ENCODE measurements at regions not wholly inside any gene's neighbourhood (a gene's known extent, or its start where the extent isn't known, plus 50 kb on each side); places are given as distances from the start of the nearest gene placed in this dataset.

- Histone ChIP-seq H2AFZ (no peak overlapping the region), H3K27ac (no peak overlapping the region), H3K4me1 (ENCODE audit: insufficient read depth) (no peaks in the 10 kb centered on the region), H3F3A (ENCODE audit: insufficient read depth) (no peaks in the 10 kb centered on the region), H3K79me2 (ENCODE audit: insufficient read depth) (no peaks in the 10 kb centered on the region), H3K4me2 (ENCODE audit: unreplicated experiment) (no peak overlapping the region), H3K9ac (no peak overlapping the region), H3K9me3 (ENCODE audit: low read depth) (no peaks in the 10 kb centered on the region), H3K4me3 (no peak overlapping the region), H3K36me3 (ENCODE audit: low read depth) (no peaks in the 10 kb centered on the region), H3K27me3 (replicated peaks; ENCODE audit: insufficient read depth) (no peaks in the 10 kb centered on the region), H4K20me1 (ENCODE audit: insufficient read depth) (no peaks in the 10 kb centered on the region), H3K9me2 (ENCODE audit: insufficient read depth) (no peaks in the 10 kb centered on the region)
- in situ Hi-C loops (cut with MboI): no loop called here
- 43 to 49% methylated on average over 4 of the region's 4 CpGs for WGBS, 2 experiments (ENCODE audit: low coverage in 1 of 2, low lambda C conversion rate in 2 of 2, missing lambda C conversion rate in 2 of 2)
- TF ChIP-seq EZH2 (IDR thresholded peaks at IDR 0.05; ENCODE audit: insufficient read depth, poor library complexity, severe bottlenecking) (no peak), EZH2phosphoT487 (IDR thresholded peaks at IDR 0.05; ENCODE audit: insufficient read depth, low read depth) (no peak)
- no peak for DNase-seq
Observed at GRCh38 chr6:117034971-117035370, 157.9 kb downstream of the RFX6 start.

- in situ Hi-C loops (cut with MboI): no loop called here
- Histone ChIP-seq H3K9ac (no peak overlapping the region), H4K20me1 (ENCODE audit: insufficient read depth) (no peaks in the 10 kb centered on the region), H2AFZ (no peak overlapping the region), H3K9me2 (ENCODE audit: insufficient read depth) (no peaks in the 10 kb centered on the region), H3K4me1 (ENCODE audit: insufficient read depth) (no peaks in the 10 kb centered on the region), H3K27ac (no peak overlapping the region), H3K9me3 (ENCODE audit: low read depth) (no peaks in the 10 kb centered on the region), H3K27me3 (replicated peaks; ENCODE audit: insufficient read depth) (no peaks in the 10 kb centered on the region), H3F3A (ENCODE audit: insufficient read depth) (no peaks in the 10 kb centered on the region), H3K4me3 (no peak overlapping the region), H3K79me2 (ENCODE audit: insufficient read depth) (no peaks in the 10 kb centered on the region), H3K36me3 (ENCODE audit: low read depth) (no peaks in the 10 kb centered on the region), H3K4me2 (ENCODE audit: unreplicated experiment) (no peak overlapping the region)
- no peak for TF ChIP-seq EZH2 (IDR thresholded peaks at IDR 0.05; ENCODE audit: insufficient read depth, poor library complexity, severe bottlenecking)
- no peak for TF ChIP-seq EZH2phosphoT487 (IDR thresholded peaks at IDR 0.05; ENCODE audit: insufficient read depth, low read depth)
- WGBS, 2 experiments (ENCODE audit: low coverage in 1 of 2, low lambda C conversion rate in 2 of 2, missing lambda C conversion rate in 2 of 2): 11 to 12% methylated on average over 3 of the region's 3 CpGs
- DNase-seq: no peak
Observed at GRCh38 chr6:117050301-117050700, 173.3 kb downstream of the RFX6 start.

DNA sequence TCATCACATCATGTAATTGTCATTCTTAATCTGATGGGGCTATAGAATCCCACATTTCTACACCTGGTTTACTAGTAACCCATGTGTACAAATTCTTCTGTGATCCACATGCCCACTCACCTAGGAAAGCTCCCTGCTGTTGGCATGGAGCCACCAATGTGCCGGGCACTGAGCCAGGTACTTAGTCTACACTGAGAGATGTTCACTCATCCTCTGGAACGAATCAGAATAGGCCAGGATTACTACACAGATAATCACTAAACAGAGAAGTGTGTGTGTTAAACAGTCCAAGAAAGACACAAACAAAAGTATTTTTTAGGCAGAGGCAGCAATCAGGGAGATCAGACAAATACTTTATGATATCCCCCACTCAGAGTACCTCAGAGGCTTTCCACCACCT, 193.2 kb upstream of the VGLL2 start:
- H4K20me1 ChIP-seq (ENCODE audit: insufficient read depth): no peaks in the 10 kb centered on the region
- H3K4me1 ChIP-seq (ENCODE audit: insufficient read depth): no peaks in the 10 kb centered on the region
- no peak for TF ChIP-seq EZH2 (IDR thresholded peaks at IDR 0.05; ENCODE audit: insufficient read depth, poor library complexity, severe bottlenecking)
- TF ChIP-seq EZH2phosphoT487 (IDR thresholded peaks at IDR 0.05; ENCODE audit: insufficient read depth, low read depth): no peak
- H3K4me3 ChIP-seq: no peak overlapping the region
- no peak for DNase-seq
- H3K9me2 ChIP-seq (ENCODE audit: insufficient read depth): no peaks in the 10 kb centered on the region
- no peak overlapping the region for H2AFZ ChIP-seq
- H3K9me3 ChIP-seq (ENCODE audit: low read depth): no peaks in the 10 kb centered on the region
- no peaks in the 10 kb centered on the region for H3K79me2 ChIP-seq (ENCODE audit: insufficient read depth)
- H3K27me3 ChIP-seq (replicated peaks; ENCODE audit: insufficient read depth): no peaks in the 10 kb centered on the region
- no peak overlapping the region for H3K27ac ChIP-seq
- no peaks in the 10 kb centered on the region for H3F3A ChIP-seq (ENCODE audit: insufficient read depth)
- H3K4me2 ChIP-seq (ENCODE audit: unreplicated experiment): no peak overlapping the region
- H3K9ac ChIP-seq: no peak overlapping the region
- WGBS, 2 experiments (ENCODE audit: low coverage in 1 of 2, low lambda C conversion rate in 2 of 2, missing lambda C conversion rate in 2 of 2): 25 to 33% methylated on average over 2 of the region's 2 CpGs
- in situ Hi-C loops (cut with MboI): no loop called here
- H3K36me3 ChIP-seq (ENCODE audit: low read depth): no peaks in the 10 kb centered on the region

GRCh38 chr6:117072781-117073180, 192.6 kb upstream of the VGLL2 start:
- Histone ChIP-seq H3K27ac (no peak overlapping the region), H3K36me3 (ENCODE audit: low read depth) (no peaks in the 10 kb centered on the region), H3F3A (ENCODE audit: insufficient read depth) (no peaks in the 10 kb centered on the region), H4K20me1 (ENCODE audit: insufficient read depth) (no peaks in the 10 kb centered on the region), H3K4me2 (ENCODE audit: unreplicated experiment) (no peak overlapping the region), H3K9ac (no peak overlapping the region), H2AFZ (no peak overlapping the region), H3K4me3 (no peak overlapping the region), H3K79me2 (ENCODE audit: insufficient read depth) (no peaks in the 10 kb centered on the region), H3K27me3 (replicated peaks; ENCODE audit: insufficient read depth) (no peaks in the 10 kb centered on the region), H3K4me1 (ENCODE audit: insufficient read depth) (no peaks in the 10 kb centered on the region), H3K9me2 (ENCODE audit: insufficient read depth) (no peaks in the 10 kb centered on the region), H3K9me3 (ENCODE audit: low read depth) (no peaks in the 10 kb centered on the region)
- in situ Hi-C loops (cut with MboI): no loop called here
- WGBS, 2 experiments (ENCODE audit: low coverage in 1 of 2, low lambda C conversion rate in 2 of 2, missing lambda C conversion rate in 2 of 2): 10 to 15% methylated on average over 5 of the region's 5 CpGs
- TF ChIP-seq EZH2 (IDR thresholded peaks at IDR 0.05; ENCODE audit: insufficient read depth, poor library complexity, severe bottlenecking): no peak
- no peak for TF ChIP-seq EZH2phosphoT487 (IDR thresholded peaks at IDR 0.05; ENCODE audit: insufficient read depth, low read depth)
- DNase-seq: no peak

DNA sequence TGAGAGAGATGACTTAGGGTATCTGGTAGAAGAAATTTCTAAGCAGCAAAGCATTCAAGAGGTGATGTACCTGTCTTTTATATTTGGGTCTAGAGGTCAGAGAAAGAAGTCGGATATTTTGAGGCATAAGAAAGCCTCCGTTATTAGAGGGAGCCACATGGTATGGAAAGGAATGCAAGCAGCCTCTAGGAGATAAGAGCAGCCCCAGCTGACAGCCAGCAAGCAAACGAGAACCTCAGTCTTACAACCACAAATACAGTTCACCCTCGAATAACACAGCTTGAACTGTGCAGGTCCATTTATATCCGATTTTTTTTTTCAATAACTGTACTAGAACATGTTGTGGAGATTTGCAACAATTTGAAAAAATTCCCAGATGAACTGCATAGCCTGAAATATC, 190.7 kb upstream of the VGLL2 start:
- no peak overlapping the region for H2AFZ ChIP-seq
- H3K27me3 ChIP-seq (replicated peaks; ENCODE audit: insufficient read depth): no peaks in the 10 kb centered on the region
- no peaks in the 10 kb centered on the region for H3K36me3 ChIP-seq (ENCODE audit: low read depth)
- WGBS, 2 experiments (ENCODE audit: low coverage in 1 of 2, low lambda C conversion rate in 2 of 2, missing lambda C conversion rate in 2 of 2): 11 to 17% methylated on average over 5 of the region's 5 CpGs
- no peaks in the 10 kb centered on the region for H3K4me1 ChIP-seq (ENCODE audit: insufficient read depth)
- H3K9ac ChIP-seq: no peak overlapping the region
- H3F3A ChIP-seq (ENCODE audit: insufficient read depth): no peaks in the 10 kb centered on the region
- H3K27ac ChIP-seq: no peak overlapping the region
- H3K79me2 ChIP-seq (ENCODE audit: insufficient read depth): no peaks in the 10 kb centered on the region
- no peak overlapping the region for H3K4me2 ChIP-seq (ENCODE audit: unreplicated experiment)
- H4K20me1 ChIP-seq (ENCODE audit: insufficient read depth): no peaks in the 10 kb centered on the region
- no peak for TF ChIP-seq EZH2 (IDR thresholded peaks at IDR 0.05; ENCODE audit: insufficient read depth, poor library complexity, severe bottlenecking)
- no peak for TF ChIP-seq EZH2phosphoT487 (IDR thresholded peaks at IDR 0.05; ENCODE audit: insufficient read depth, low read depth)
- H3K9me2 ChIP-seq (ENCODE audit: insufficient read depth): no peaks in the 10 kb centered on the region
- no peak overlapping the region for H3K4me3 ChIP-seq
- no peak for DNase-seq
- in situ Hi-C loops (cut with MboI): no loop called here
- H3K9me3 ChIP-seq (ENCODE audit: low read depth): no peaks in the 10 kb centered on the region
